Transverse colon (tissue), 4 donors: ENCODE measurements at regions not wholly inside any gene's neighbourhood (a gene's known extent, or its start where the extent isn't known, plus 50 kb on each side); places are given as distances from the start of the nearest gene placed in this dataset.

Source experiments
- DNase-seq: peaks from one replicate; pipeline ENCODE4 v3.0.0-alpha.2; 2019
- H3K27ac ChIP-seq, 4 donors: fragments of 200-600 bp; sonication (generic); 2 replicates each; pipeline ENCODE4 v1.5.1; 2016 to 2018; ENCODE audit warnings: inconsistent platforms in 4 of 4
- H3K27me3 ChIP-seq: fragments of 200-600 bp; sonication (generic); 2 replicates; pipeline ENCODE4 v1.5.1; 2017; ENCODE audit warnings: inconsistent platforms
- H3K36me3 ChIP-seq, 4 donors: fragments of 200-600 bp; sonication (generic); 2 replicates each; pipeline ENCODE4 v1.5.1; 2017 to 2019; ENCODE audit warnings: inconsistent platforms in 4 of 4
- H3K4me1 ChIP-seq, 4 donors: fragments of 200-600 bp; sonication (generic); 2 replicates each; pipeline ENCODE4 v1.5.1; 2017 to 2020; ENCODE audit warnings: inconsistent platforms in 4 of 4
- H3K4me3 ChIP-seq, 4 donors: fragments of 200-600 bp; sonication (generic); 1 replicate in 1 of 4; 2 replicates in 3 of 4; pipeline versions ENCODE4 v1.5.1 to v1.6.1; 2017 to 2019; ENCODE audit warnings: inconsistent platforms in 4 of 4
- H3K9me3 ChIP-seq, 2 donors: fragments of 200-600 bp; sonication (generic); 2 replicates each; pipeline ENCODE4 v1.5.1; 2017 to 2019; ENCODE audit warnings: inconsistent platforms in 2 of 2
- CTCF ChIP-seq, 5 experiments: fragments of 200-600 bp in 3 of 5; fragments of 450-650 bp in 2 of 5; sonication (generic) in 3 of 5; IDR thresholded peaks; 1 replicate in 2 of 5; 2 replicates in 3 of 5; pipeline ENCODE4 v1.5.1; 2016 to 2017; ENCODE audit warnings: antibody characterized with exemption in 5 of 5, inconsistent platforms in 3 of 5, mild to moderate bottlenecking in 2 of 5, moderate library complexity in 1 of 5
- EP300 ChIP-seq: sonication (generic); formaldehyde crosslinking; IDR thresholded peaks from one replicate; pipeline ENCODE4 v1.6.1; 2017; ENCODE audit warnings: antibody characterized with exemption, low read depth
- POLR2A ChIP-seq: fragments of 450-650 bp; IDR thresholded peaks from one replicate; pipeline ENCODE4 v1.6.1; 2016; ENCODE audit warnings: antibody characterized with exemption, mild to moderate bottlenecking, moderate library complexity
- POLR2AphosphoS5 ChIP-seq, 3 donors: sonication (generic); formaldehyde crosslinking; IDR thresholded peaks; one replicate each; pipeline ENCODE4 v1.6.1; 2016; ENCODE audit warnings: antibody characterized with exemption in 3 of 3
- WGBS, 2 donors: methylation state at CpG; one replicate each; pipeline ENCODE4 v1.1.5; 2018; ENCODE audit warnings: low coverage in 1 of 2; 5-methylcytosine and 5-hydroxymethylcytosine counted together
- in situ Hi-C, 4 donors: fragments of 200-750 bp; cut with MboI; loops; one replicate each; pipeline versions ENCODE4 v1.15.0 to v1.15.1; 2017; ENCODE audit warnings: low sequenced_read_pairs in 3 of 4, low pct_ligation_motif_present in 1 of 4, low pct_unique_long_range_greater_than_20kb in 1 of 4
- intact Hi-C: fragments of 100-400 bp; cut with DNase I; formaldehyde crosslinking; loops from one replicate; pipeline ENCODE4 v1.15.1; 2023; ENCODE audit warnings: low total_unique reads

DNA sequence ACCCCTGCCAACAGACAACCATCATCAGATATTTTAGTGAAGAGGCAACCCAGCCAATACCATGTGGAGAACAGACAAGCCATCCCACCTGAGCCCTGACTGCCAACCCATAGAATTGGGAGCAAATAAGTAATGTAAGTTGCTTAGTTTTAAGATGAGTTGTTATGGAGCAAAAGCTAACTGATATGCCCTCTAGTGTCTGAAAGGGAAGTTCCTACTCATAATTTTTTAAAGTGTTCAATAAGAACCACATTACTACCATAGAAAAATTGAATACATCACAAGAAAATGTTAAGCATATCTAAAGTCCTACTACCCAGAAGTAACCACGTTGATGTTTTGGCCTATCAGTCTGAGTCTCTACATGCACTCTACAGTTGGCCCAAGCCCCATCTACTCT, 50.8 kb upstream of the SLC36A4 start:
- TF ChIP-seq EP300 (no peak), POLR2AphosphoS5 (IDR thresholded peaks at IDR 0.05) (no peak), CTCF (IDR thresholded peaks at IDR 0.05) (peak in 3 of 5 experiments; percentile 8 to 19 (median 14))
- Histone ChIP-seq H3K36me3 (no peaks in the 10 kb centered on the region), H3K4me1 (no peaks in the 10 kb centered on the region), H3K27me3 (no peaks in the 10 kb centered on the region), H3K9me3 (no peaks in the 10 kb centered on the region), H3K27ac (no peak overlapping the region), H3K4me3 (no peak overlapping the region)
- DNase-seq: no peak
- intact Hi-C loops (no loop called here), in situ Hi-C loops (loop anchor here in 2 of 4 donors (10.0 to 25.0 kb wide), 2 partner anchors 296 to 311 kb away; partner anchors contain the start of gene SMCO4 (in 1 of the 2))
- 37% methylated on average over 1 of the region's 1 CpG; no CpG with 5 or more reads in 1 of the 2 donors for WGBS, 2 donors

- Histone ChIP-seq H3K36me3 (no peaks in the 10 kb centered on the region), H3K27ac (no peak overlapping the region), H3K9me3 (no peaks in the 10 kb centered on the region), H3K4me1 (no peaks in the 10 kb centered on the region), H3K27me3 (no peaks in the 10 kb centered on the region), H3K4me3 (no peak overlapping the region)
- intact Hi-C loops: no loop called here
- in situ Hi-C loops: loop anchor here in 2 of 4 donors (10.0 to 25.0 kb wide), 2 partner anchors 295 to 312 kb away; partner anchors contain the start of gene SMCO4 (in 1 of the 2)
- TF ChIP-seq CTCF (IDR thresholded peaks at IDR 0.05) (no peak), POLR2AphosphoS5 (IDR thresholded peaks at IDR 0.05) (no peak), EP300 (no peak), POLR2A (no peak)
- WGBS, 2 donors: 42 to 43% methylated on average over 7 of the region's 7 CpGs
- no peak for DNase-seq
These were observed 51.8 kb upstream of the SLC36A4 start for GRCh38 chr11:93249459-93250220.

- no peak for TF ChIP-seq POLR2AphosphoS5 (IDR thresholded peaks at IDR 0.05)
- no peak for TF ChIP-seq EP300
- no peak for TF ChIP-seq POLR2A
- no peak for TF ChIP-seq CTCF (IDR thresholded peaks at IDR 0.05)
- Histone ChIP-seq H3K4me1 (no peaks in the 10 kb centered on the region), H3K9me3 (no peaks in the 10 kb centered on the region), H3K27ac (no peak overlapping the region), H3K36me3 (no peaks in the 10 kb centered on the region), H3K4me3 (no peak overlapping the region), H3K27me3 (no peaks in the 10 kb centered on the region)
- no peak for DNase-seq
- WGBS, 2 donors: 70 to 73% methylated on average over 3 to 4 of the region's 4 CpGs
- in situ Hi-C loops (no loop called here), intact Hi-C loops (no loop called here)
These were observed 52.5 kb upstream of the SLC36A4 start for GRCh38 chr11:93250326-93250725.

DNA sequence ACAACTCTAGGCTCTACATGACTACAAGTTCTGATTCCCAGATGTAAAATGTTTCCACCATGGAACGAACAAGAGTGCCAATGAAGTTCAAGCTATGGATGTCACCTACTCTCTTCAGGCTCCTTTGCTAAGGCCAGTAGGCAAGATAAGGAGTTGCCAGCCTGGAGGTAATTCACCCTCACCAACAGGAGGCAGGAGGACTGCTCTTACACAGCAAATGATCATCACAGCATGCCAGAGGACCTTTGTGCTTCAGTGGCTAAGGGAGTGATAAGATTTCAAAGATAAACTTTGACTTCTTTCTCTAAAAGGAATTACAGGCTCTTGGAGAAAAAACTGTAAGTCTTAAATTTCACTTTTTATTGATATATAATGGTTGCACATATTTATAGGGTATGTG, 54.1 kb upstream of the SLC36A4 start:
- Histone ChIP-seq H3K4me3 (no peak overlapping the region), H3K27ac (no peak overlapping the region), H3K27me3 (no peaks in the 10 kb centered on the region), H3K4me1 (no peaks in the 10 kb centered on the region), H3K9me3 (no peaks in the 10 kb centered on the region), H3K36me3 (no peaks in the 10 kb centered on the region)
- in situ Hi-C loops: no loop called here
- TF ChIP-seq POLR2A (no peak), EP300 (no peak), POLR2AphosphoS5 (IDR thresholded peaks at IDR 0.05) (no peak), CTCF (IDR thresholded peaks at IDR 0.05) (no peak)
- intact Hi-C loops: no loop called here
- no peak for DNase-seq
- 86% methylated on average over 1 of the region's 1 CpG; no CpG with 5 or more reads in 1 of the 2 donors for WGBS, 2 donors
